MM.1S (cell line): ENCODE measurements at regions not wholly inside any gene's neighbourhood (a gene's known extent, or its start where the extent isn't known, plus 50 kb on each side); places are given as distances from the start of the nearest gene placed in this dataset.

Experiments
- DNase-seq: peaks from one replicate; pipeline ENCODE4 v3.0.0-alpha.2; 2015
- H2AFZ ChIP-seq: fragments of 300-600 bp; sonication (generic); 2 replicates; pipeline ENCODE4 v1.6.0; 2016; ENCODE audit warnings: antibody characterized with exemption, low read length
- H3F3A ChIP-seq: fragments of 300-600 bp; sonication (generic); 2 replicates; pipeline ENCODE4 v1.6.1; 2016; ENCODE audit warnings: mild to moderate bottlenecking, antibody characterized with exemption, low read length, moderate library complexity, mixed read lengths; ENCODE audit not compliant: insufficient read depth
- H3K27ac ChIP-seq: fragments of 300-600 bp; sonication (generic); 2 replicates; pipeline ENCODE4 v1.5.1; 2016; ENCODE audit warnings: mild to moderate bottlenecking, low read length
- H3K27me3 ChIP-seq: fragments of 300-600 bp; sonication (generic); replicated peaks from 2 replicates; pipeline ENCODE4 v1.6.0; 2016; ENCODE audit warnings: low read length; ENCODE audit not compliant: insufficient read depth
- H3K36me3 ChIP-seq: fragments of 300-600 bp; sonication (generic); replicated peaks from 2 replicates; pipeline ENCODE4 v1.6.1; 2016; ENCODE audit warnings: mild to moderate bottlenecking, low read length, mixed read lengths; ENCODE audit not compliant: insufficient read depth
- H3K4me1 ChIP-seq: fragments of 300-600 bp; sonication (generic); 2 replicates; pipeline ENCODE4 v1.6.1; 2016; ENCODE audit warnings: low read length, mixed read lengths
- H3K4me2 ChIP-seq: fragments of 300-600 bp; sonication (generic); 2 replicates; pipeline ENCODE4 v1.6.0; 2016; ENCODE audit warnings: low read depth, low read length
- H3K4me3 ChIP-seq: fragments of 300-600 bp; sonication (generic); 2 replicates; pipeline ENCODE4 v1.5.1; 2016; ENCODE audit warnings: low read length, mixed read lengths
- H3K79me2 ChIP-seq: fragments of 300-600 bp; sonication (generic); 2 replicates; pipeline ENCODE4 v1.6.1; 2016; ENCODE audit warnings: mixed run types, low read length, mixed read lengths
- H3K9ac ChIP-seq: fragments of 300-600 bp; sonication (generic); 2 replicates; pipeline ENCODE4 v1.6.1; 2016; ENCODE audit warnings: low read length, mixed read lengths
- H3K9me2 ChIP-seq: fragments of 300-600 bp; sonication (generic); replicated peaks from 2 replicates; pipeline ENCODE4 v1.6.1; 2016; ENCODE audit warnings: mild to moderate bottlenecking, low read length, mixed read lengths; ENCODE audit not compliant: insufficient read depth
- H3K9me3 ChIP-seq: fragments of 300-600 bp; sonication (generic); replicated peaks from 2 replicates; pipeline ENCODE4 v1.6.1; 2016; ENCODE audit warnings: mild to moderate bottlenecking, low read length, mixed read lengths; ENCODE audit not compliant: insufficient read depth
- H4K20me1 ChIP-seq: fragments of 300-600 bp; sonication (generic); 2 replicates; pipeline ENCODE4 v1.6.1; 2016; ENCODE audit warnings: mild to moderate bottlenecking, low read length, moderate library complexity, mixed read lengths; ENCODE audit not compliant: insufficient read depth
- CTCF ChIP-seq: fragments of 300-600 bp; sonication (generic); IDR thresholded peaks from 2 replicates; pipeline ENCODE4 v1.5.1; 2016; ENCODE audit warnings: antibody characterized with exemption, low read length, mixed read lengths
- EZH2 ChIP-seq: fragments of 300-600 bp; sonication (generic); optimal IDR thresholded peaks from 2 replicates; pipeline ENCODE3; 2017; ENCODE audit warnings: low read depth, mild to moderate bottlenecking, antibody characterized with exemption, low read length, mixed read lengths
- EZH2phosphoT487 ChIP-seq: fragments of 300-600 bp; sonication (generic); IDR thresholded peaks from 2 replicates; pipeline ENCODE4 v1.6.1; 2018; ENCODE audit warnings: antibody characterized with exemption, low read length

DNA sequence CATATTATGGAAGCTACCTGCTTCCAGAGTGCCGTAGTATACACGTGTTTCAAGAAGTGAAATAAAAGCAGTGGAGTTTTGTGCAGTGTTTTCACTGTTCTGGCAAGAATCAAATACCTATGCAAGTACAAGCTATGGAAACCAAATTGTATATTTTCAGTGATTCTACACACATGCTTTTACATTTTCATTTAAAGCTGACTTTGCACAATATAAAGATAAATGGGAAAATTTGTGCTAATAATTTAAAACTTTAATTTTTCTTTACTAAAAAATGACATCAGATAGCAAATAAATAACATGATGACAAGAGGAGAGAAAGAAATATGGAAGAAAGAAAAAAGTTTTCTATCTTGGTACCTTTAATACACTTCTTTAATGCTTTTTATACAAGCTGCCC, 393.7 kb upstream of the NPVF start:
- Histone ChIP-seq H3K79me2 (no peaks in the 10 kb centered on the region), H3F3A (no peaks in the 10 kb centered on the region), H3K36me3 (no peaks in the 10 kb centered on the region), H3K9ac (no peak overlapping the region), H3K9me3 (no peaks in the 10 kb centered on the region), H3K4me1 (no peaks in the 10 kb centered on the region), H3K9me2 (no peaks in the 10 kb centered on the region), H3K27me3 (no peaks in the 10 kb centered on the region), H3K27ac (no peak overlapping the region), H4K20me1 (no peaks in the 10 kb centered on the region), H3K4me2 (no peak overlapping the region), H3K4me3 (no peak overlapping the region), H2AFZ (no peak overlapping the region)
- no peak for DNase-seq
- TF ChIP-seq CTCF (no peak), EZH2 (no peak), EZH2phosphoT487 (no peak)

GRCh38 chr7:25622695-25623094, 394.4 kb upstream of the NPVF start:
- Histone ChIP-seq H3K27me3 (no peaks in the 10 kb centered on the region), H3K27ac (no peak overlapping the region), H3K4me3 (no peak overlapping the region), H3F3A (no peaks in the 10 kb centered on the region), H3K9ac (no peak overlapping the region), H4K20me1 (no peaks in the 10 kb centered on the region), H3K79me2 (no peaks in the 10 kb centered on the region), H3K36me3 (no peaks in the 10 kb centered on the region), H3K9me3 (no peaks in the 10 kb centered on the region), H3K9me2 (no peaks in the 10 kb centered on the region), H3K4me2 (no peak overlapping the region), H3K4me1 (no peaks in the 10 kb centered on the region), H2AFZ (no peak overlapping the region)
- TF ChIP-seq EZH2phosphoT487 (no peak), EZH2 (no peak), CTCF (no peak)
- DNase-seq: no peak

- Histone ChIP-seq H3K9me3 (no peaks in the 10 kb centered on the region), H4K20me1 (no peaks in the 10 kb centered on the region), H3K79me2 (no peaks in the 10 kb centered on the region), H3K36me3 (no peaks in the 10 kb centered on the region), H3K27me3 (no peaks in the 10 kb centered on the region), H3K9me2 (no peaks in the 10 kb centered on the region), H3K4me2 (no peak overlapping the region), H2AFZ (no peak overlapping the region), H3K4me1 (no peaks in the 10 kb centered on the region), H3K4me3 (no peak overlapping the region), H3K9ac (no peak overlapping the region), H3K27ac (no peak overlapping the region), H3F3A (no peaks in the 10 kb centered on the region)
- TF ChIP-seq CTCF (no peak), EZH2phosphoT487 (no peak), EZH2 (no peak)
- no peak for DNase-seq
Observed at GRCh38 chr7:25624051-25624450, 395.8 kb upstream of the NPVF start.

- Histone ChIP-seq H3F3A (no peaks in the 10 kb centered on the region), H2AFZ (no peak overlapping the region), H3K4me3 (no peak overlapping the region), H3K9me2 (no peaks in the 10 kb centered on the region), H3K79me2 (no peaks in the 10 kb centered on the region), H3K27me3 (no peaks in the 10 kb centered on the region), H3K4me1 (no peaks in the 10 kb centered on the region), H4K20me1 (no peaks in the 10 kb centered on the region), H3K4me2 (no peak overlapping the region), H3K9me3 (no peaks in the 10 kb centered on the region), H3K36me3 (no peaks in the 10 kb centered on the region), H3K27ac (no peak overlapping the region), H3K9ac (no peak overlapping the region)
- no peak for DNase-seq
- no peak for TF ChIP-seq EZH2
- TF ChIP-seq CTCF: no peak
- TF ChIP-seq EZH2phosphoT487: no peak
Observed at GRCh38 chr7:25624833-25625232, 396.5 kb upstream of the NPVF start.
